ENCODE measurements at regions not wholly inside any gene's neighbourhood (a gene's known extent, or its start where the extent isn't known, plus 50 kb on each side); places are given as distances from the start of the nearest gene placed in this dataset.

DNA sequence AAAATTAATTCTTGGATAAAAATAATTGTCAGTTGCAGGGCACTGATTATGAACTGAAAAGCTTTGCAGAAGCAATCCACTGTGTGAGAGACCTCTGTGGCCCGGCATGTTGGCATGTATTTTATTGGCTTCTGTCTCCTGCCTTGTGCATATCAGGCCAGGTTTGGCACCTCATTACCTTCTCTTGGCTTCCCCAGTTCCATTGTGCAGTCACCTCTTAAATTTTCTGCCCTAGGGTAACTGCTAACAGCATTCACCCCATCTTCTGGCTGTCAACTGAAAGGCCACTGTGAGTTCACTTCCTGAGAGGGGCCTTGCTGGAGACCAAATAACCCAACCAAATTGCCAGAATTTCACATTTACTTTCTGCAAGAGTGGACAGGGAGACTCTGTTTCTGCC is 92.7 kb upstream of the RARB start:
- no peaks in the 10 kb centered on the region for H3K4me1 ChIP-seq (ENCODE audit: insufficient read depth, low read length)
- no peaks in the 10 kb centered on the region for H4K20me1 ChIP-seq (ENCODE audit: insufficient read depth, low read length)
- H3K9me3 ChIP-seq (ENCODE audit: low read depth, low read length): no peaks in the 10 kb centered on the region
- H3K4me3 ChIP-seq (ENCODE audit: insufficient read depth, low read length): no peak overlapping the region
- H3K36me3 ChIP-seq (ENCODE audit: insufficient read depth, low read length): no peaks in the 10 kb centered on the region
- DNase-seq (ENCODE audit: insufficient read length, low spot score, missing footprints): no peak
- TF ChIP-seq, protein P1, sequence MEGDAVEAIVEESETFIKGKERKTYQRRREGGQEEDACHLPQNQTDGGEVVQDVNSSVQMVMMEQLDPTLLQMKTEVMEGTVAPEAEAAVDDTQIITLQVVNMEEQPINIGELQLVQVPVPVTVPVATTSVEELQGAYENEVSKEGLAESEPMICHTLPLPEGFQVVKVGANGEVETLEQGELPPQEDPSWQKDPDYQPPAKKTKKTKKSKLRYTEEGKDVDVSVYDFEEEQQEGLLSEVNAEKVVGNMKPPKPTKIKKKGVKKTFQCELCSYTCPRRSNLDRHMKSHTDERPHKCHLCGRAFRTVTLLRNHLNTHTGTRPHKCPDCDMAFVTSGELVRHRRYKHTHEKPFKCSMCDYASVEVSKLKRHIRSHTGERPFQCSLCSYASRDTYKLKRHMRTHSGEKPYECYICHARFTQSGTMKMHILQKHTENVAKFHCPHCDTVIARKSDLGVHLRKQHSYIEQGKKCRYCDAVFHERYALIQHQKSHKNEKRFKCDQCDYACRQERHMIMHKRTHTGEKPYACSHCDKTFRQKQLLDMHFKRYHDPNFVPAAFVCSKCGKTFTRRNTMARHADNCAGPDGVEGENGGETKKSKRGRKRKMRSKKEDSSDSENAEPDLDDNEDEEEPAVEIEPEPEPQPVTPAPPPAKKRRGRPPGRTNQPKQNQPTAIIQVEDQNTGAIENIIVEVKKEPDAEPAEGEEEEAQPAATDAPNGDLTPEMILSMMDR (IDR thresholded peaks at IDR 0.05; ENCODE audit: extremely low read depth, low read depth, low read length): no peak
- no peak overlapping the region for H3K27ac ChIP-seq (ENCODE audit: low read depth, low read length)
- no peak overlapping the region for H2AFZ ChIP-seq (ENCODE audit: low read length)
- H3K27me3 ChIP-seq (ENCODE audit: insufficient read depth, low read length): no peaks in the 10 kb centered on the region
- H3K79me2 ChIP-seq (ENCODE audit: insufficient read depth, low read length): no peaks in the 10 kb centered on the region
- H3K4me2 ChIP-seq (ENCODE audit: insufficient read depth, low read length): no peak overlapping the region

DNA sequence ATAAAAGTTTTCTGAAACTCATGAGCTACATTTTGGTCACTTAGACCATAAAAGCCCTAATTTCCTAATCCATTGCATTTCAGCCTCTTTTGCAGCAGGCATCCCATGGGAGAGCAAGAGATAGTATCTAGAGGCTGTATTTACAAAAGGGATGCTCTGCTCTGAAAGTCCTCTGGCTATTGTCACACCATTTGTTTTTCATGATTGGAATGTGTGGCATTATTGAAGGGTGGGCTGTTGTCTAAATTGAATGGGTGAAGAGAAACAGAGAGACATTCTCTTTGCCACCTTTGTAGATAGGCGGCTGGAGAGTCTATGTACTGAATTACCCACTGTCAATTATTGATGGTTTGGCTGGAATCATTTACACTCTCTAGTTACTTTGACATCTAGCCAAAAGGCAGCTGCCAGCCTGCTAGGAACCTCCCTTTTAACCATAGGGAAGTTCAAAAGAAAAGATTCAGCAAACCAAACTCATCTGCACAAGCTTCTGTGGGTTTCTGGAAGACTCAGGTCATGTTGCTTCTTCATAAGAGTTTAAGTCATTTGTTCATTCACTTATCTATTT is 89.8 kb upstream of the RARB start:
- H3K36me3 ChIP-seq (ENCODE audit: insufficient read depth, low read length): no peaks in the 10 kb centered on the region
- no peak overlapping the region for H2AFZ ChIP-seq (ENCODE audit: low read length)
- TF ChIP-seq, protein P1 (IDR thresholded peaks at IDR 0.05; ENCODE audit: extremely low read depth, low read depth, low read length): no peak
- no peaks in the 10 kb centered on the region for H3K27me3 ChIP-seq (ENCODE audit: insufficient read depth, low read length)
- H3K4me1 ChIP-seq (ENCODE audit: insufficient read depth, low read length): no peaks in the 10 kb centered on the region
- H4K20me1 ChIP-seq (ENCODE audit: insufficient read depth, low read length): no peaks in the 10 kb centered on the region
- no peaks in the 10 kb centered on the region for H3K9me3 ChIP-seq (ENCODE audit: low read depth, low read length)
- no peaks in the 10 kb centered on the region for H3K79me2 ChIP-seq (ENCODE audit: insufficient read depth, low read length)
- H3K27ac ChIP-seq (ENCODE audit: low read depth, low read length): no peak overlapping the region
- H3K4me2 ChIP-seq (ENCODE audit: insufficient read depth, low read length): no peak overlapping the region
- DNase-seq (ENCODE audit: insufficient read length, low spot score, missing footprints): no peak
- H3K4me3 ChIP-seq (ENCODE audit: insufficient read depth, low read length): no peak overlapping the region

DNA sequence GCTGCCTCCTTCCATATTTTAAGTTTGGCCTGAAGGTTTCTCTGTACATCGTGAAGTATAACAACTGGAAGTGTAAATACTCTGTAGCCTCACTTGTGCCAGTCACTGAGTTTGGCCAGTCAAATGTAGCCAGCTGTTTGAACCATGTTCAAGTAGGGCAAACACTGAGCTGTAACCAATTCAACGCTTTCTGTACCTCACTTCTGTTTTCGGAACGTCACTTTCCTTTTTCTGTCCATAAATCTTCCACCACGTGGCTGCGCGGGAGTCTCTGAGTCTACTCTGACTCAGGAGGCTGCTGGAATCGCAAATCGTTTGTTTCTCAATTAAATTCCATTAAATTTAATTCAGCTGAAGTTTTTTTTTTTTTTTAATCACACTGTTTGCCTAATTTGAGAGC is 88.8 kb upstream of the RARB start:
- no peak for DNase-seq (ENCODE audit: insufficient read length, low spot score, missing footprints)
- Histone ChIP-seq H3K36me3 (ENCODE audit: insufficient read depth, low read length) (no peaks in the 10 kb centered on the region), H3K79me2 (ENCODE audit: insufficient read depth, low read length) (no peaks in the 10 kb centered on the region), H3K4me1 (ENCODE audit: insufficient read depth, low read length) (no peaks in the 10 kb centered on the region), H3K27ac (ENCODE audit: low read depth, low read length) (no peak overlapping the region), H3K27me3 (ENCODE audit: insufficient read depth, low read length) (no peaks in the 10 kb centered on the region), H3K4me3 (ENCODE audit: insufficient read depth, low read length) (no peak overlapping the region), H3K4me2 (ENCODE audit: insufficient read depth, low read length) (no peak overlapping the region), H3K9me3 (ENCODE audit: low read depth, low read length) (no peaks in the 10 kb centered on the region), H2AFZ (ENCODE audit: low read length) (no peak overlapping the region), H4K20me1 (ENCODE audit: insufficient read depth, low read length) (no peaks in the 10 kb centered on the region)
- TF ChIP-seq, protein P1 (IDR thresholded peaks at IDR 0.05; ENCODE audit: extremely low read depth, low read depth, low read length): no peak

DNA sequence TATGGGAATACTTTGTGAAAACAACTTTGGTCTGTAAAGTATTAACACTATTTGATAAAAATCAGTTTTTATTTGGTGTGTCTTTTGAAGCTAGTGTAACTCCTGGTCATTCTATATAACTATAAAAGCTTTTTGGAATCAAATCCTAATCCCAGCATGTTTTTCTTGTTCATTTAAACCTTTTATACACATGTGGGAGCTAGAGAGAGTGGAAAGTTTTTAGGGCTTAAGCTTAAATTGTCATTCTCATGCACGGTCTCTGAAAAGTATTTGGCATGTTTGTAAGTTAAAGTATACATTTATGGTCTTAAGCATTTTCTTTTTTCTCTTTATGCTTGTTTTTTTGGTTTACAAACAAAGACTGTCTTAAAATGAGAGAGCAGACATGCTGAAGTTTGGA is 83.4 kb upstream of the RARB start:
- H3K4me2 ChIP-seq (ENCODE audit: insufficient read depth, low read length): no peak overlapping the region
- H3K4me1 ChIP-seq (ENCODE audit: insufficient read depth, low read length): no peaks in the 10 kb centered on the region
- H3K27me3 ChIP-seq (ENCODE audit: insufficient read depth, low read length): no peaks in the 10 kb centered on the region
- H3K79me2 ChIP-seq (ENCODE audit: insufficient read depth, low read length): no peaks in the 10 kb centered on the region
- H3K4me3 ChIP-seq (ENCODE audit: insufficient read depth, low read length): no peak overlapping the region
- no peaks in the 10 kb centered on the region for H3K9me3 ChIP-seq (ENCODE audit: low read depth, low read length)
- no peaks in the 10 kb centered on the region for H4K20me1 ChIP-seq (ENCODE audit: insufficient read depth, low read length)
- no peak overlapping the region for H3K27ac ChIP-seq (ENCODE audit: low read depth, low read length)
- DNase-seq (ENCODE audit: insufficient read length, low spot score, missing footprints): no peak
- TF ChIP-seq, protein P1 (IDR thresholded peaks at IDR 0.05; ENCODE audit: extremely low read depth, low read depth, low read length): no peak
- no peak overlapping the region for H2AFZ ChIP-seq (ENCODE audit: low read length)
- H3K36me3 ChIP-seq (ENCODE audit: insufficient read depth, low read length): no peaks in the 10 kb centered on the region
